ENCODE measurements at regions not wholly inside any gene's neighbourhood (a gene's known extent, or its start where the extent isn't known, plus 50 kb on each side); places are given as distances from the start of the nearest gene placed in this dataset.

DNA sequence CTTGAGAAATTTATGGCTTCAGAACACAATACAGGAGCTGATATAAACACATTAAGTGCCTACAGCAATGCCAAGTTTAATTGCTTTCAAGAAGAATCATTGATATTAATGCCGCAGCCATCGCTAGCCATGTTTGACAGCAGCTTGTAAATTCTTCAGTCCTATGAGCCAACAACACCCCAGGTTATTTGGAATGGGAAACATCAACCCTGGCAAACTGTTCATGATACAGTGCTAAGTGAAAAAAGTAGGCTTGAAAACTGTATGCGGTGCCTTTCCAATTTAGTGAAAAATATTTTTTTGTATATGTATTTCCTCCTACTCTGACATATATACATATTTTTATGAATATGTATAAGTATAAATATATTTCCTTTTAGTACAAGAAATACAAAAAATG lies 142.6 kb downstream of the CSNK2A3 start:
- WGBS, 5 donors, result 61 to 93% (median 79%) methylated on average over 3 of the region's 3 CpGs
- no peak for DNase-seq
- Histone ChIP-seq H3K27ac (no peak overlapping the region), H3K36me3 (no peaks in the 10 kb centered on the region), H3K9me3 (no peaks in the 10 kb centered on the region), H3K4me3 (no peak overlapping the region), H3K4me1 (peaks cover 0 to 15% (median 2%) of the 10 kb centered on the region in 4 donors), H3K27me3 (no peaks in the 10 kb centered on the region)
- TF ChIP-seq EP300 (IDR thresholded peaks at IDR 0.05), result no peak
- no peak for TF ChIP-seq POLR2AphosphoS5 (IDR thresholded peaks at IDR 0.05)
- no peak for TF ChIP-seq POLR2A (IDR thresholded peaks at IDR 0.05)
- TF ChIP-seq, protein P1, sequence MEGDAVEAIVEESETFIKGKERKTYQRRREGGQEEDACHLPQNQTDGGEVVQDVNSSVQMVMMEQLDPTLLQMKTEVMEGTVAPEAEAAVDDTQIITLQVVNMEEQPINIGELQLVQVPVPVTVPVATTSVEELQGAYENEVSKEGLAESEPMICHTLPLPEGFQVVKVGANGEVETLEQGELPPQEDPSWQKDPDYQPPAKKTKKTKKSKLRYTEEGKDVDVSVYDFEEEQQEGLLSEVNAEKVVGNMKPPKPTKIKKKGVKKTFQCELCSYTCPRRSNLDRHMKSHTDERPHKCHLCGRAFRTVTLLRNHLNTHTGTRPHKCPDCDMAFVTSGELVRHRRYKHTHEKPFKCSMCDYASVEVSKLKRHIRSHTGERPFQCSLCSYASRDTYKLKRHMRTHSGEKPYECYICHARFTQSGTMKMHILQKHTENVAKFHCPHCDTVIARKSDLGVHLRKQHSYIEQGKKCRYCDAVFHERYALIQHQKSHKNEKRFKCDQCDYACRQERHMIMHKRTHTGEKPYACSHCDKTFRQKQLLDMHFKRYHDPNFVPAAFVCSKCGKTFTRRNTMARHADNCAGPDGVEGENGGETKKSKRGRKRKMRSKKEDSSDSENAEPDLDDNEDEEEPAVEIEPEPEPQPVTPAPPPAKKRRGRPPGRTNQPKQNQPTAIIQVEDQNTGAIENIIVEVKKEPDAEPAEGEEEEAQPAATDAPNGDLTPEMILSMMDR (IDR thresholded peaks at IDR 0.05), result no peak
- intact Hi-C loops (cut with DNase I; ENCODE audit: low total_unique reads), result no loop called here

DNA sequence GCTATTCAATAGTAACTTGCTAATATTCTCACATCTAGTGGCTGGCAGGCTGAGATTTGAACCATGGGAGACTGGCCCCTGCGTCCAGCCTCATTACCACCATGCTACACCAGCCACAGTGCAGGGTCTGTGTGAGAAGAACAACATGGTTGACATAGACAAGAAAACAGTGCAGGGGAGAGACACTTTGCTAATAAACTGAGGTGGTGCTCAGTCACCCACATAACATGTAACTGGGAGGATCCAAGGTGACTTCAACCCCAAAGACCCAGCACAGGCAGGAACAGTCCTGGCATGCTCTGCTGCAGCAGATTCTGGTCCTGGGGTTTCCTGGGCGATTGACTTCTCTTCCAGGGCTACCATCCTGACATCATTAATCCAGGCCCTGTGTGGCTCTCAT lies 143.1 kb downstream of the CSNK2A3 start:
- intact Hi-C loops (cut with DNase I; ENCODE audit: low total_unique reads), result no loop called here
- Histone ChIP-seq H3K9me3 (no peaks in the 10 kb centered on the region), H3K36me3 (no peaks in the 10 kb centered on the region), H3K27me3 (no peaks in the 10 kb centered on the region), H3K4me1 (peaks cover 0 to 15% (median 2%) of the 10 kb centered on the region in 4 donors), H3K4me3 (no peak overlapping the region), H3K27ac (no peak overlapping the region)
- no peak for DNase-seq
- TF ChIP-seq POLR2AphosphoS5 (IDR thresholded peaks at IDR 0.05) (no peak), EP300 (IDR thresholded peaks at IDR 0.05) (no peak), POLR2A (IDR thresholded peaks at IDR 0.05) (no peak)
- TF ChIP-seq, protein P1 (IDR thresholded peaks at IDR 0.05), result no peak
- WGBS, 5 donors, result 78 to 89% (median 82%) methylated on average over 2 of the region's 2 CpGs

DNA sequence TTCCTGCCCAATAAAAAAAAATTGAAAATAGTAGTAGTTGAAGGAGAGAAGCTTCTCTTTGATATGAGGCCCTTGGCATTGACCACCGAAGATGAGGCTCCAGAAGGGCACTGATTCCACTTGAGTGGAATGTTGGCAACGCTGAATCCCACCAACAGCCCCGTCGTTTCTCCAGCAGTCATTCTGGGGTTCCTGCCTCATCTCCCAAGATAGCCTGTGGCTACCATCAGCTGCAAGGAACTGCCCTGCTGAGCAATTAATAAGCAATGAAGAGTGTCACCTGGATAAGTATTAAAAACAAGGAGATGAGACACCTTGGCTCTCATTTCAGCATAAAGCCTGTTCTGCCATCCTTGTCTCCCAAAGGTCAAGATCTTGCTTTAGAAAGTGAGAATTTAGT lies 144.1 kb downstream of the CSNK2A3 start:
- WGBS, 5 donors, result 83 to 94% (median 91%) methylated on average over 4 of the region's 4 CpGs
- intact Hi-C loops (cut with DNase I; ENCODE audit: low total_unique reads), result no loop called here
- no peak for TF ChIP-seq EP300 (IDR thresholded peaks at IDR 0.05)
- TF ChIP-seq, protein P1 (IDR thresholded peaks at IDR 0.05), result no peak
- no peak for TF ChIP-seq POLR2A (IDR thresholded peaks at IDR 0.05)
- no peak for TF ChIP-seq POLR2AphosphoS5 (IDR thresholded peaks at IDR 0.05)
- no peak for DNase-seq
- Histone ChIP-seq H3K4me3 (no peak overlapping the region), H3K4me1 (peaks cover 0 to 15% (median 2%) of the 10 kb centered on the region in 4 donors), H3K27me3 (no peaks in the 10 kb centered on the region), H3K36me3 (no peaks in the 10 kb centered on the region), H3K27ac (no peak overlapping the region), H3K9me3 (no peaks in the 10 kb centered on the region)

DNA sequence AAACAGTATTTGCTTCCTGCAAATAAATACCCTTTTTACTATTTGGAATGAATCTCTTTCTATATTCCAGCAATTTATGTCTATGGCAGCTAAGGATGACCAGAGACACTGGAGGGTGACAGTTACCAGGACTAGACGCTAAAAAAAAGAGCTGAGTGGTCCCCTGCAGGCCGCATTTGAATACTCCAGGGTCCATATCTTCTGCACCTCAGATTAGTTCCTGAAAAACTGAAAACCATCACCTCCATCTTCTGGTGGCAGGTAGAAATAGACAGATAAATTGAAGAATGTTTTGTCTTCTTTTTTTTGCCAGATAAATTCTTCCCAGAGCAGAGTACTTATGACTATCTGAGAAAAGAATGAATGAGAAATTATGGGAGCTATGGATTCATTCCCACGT lies 145.6 kb downstream of the CSNK2A3 start:
- Histone ChIP-seq H3K9me3 (peaks cover 4 to 12% (median 9%) of the 10 kb centered on the region in 4 donors), H3K4me3 (no peak overlapping the region), H3K27ac (no peak overlapping the region), H3K36me3 (no peaks in the 10 kb centered on the region), H3K27me3 (no peaks in the 10 kb centered on the region), H3K4me1 (peaks cover 0 to 15% (median 2%) of the 10 kb centered on the region in 4 donors)
- intact Hi-C loops (cut with DNase I; ENCODE audit: low total_unique reads), result no loop called here
- TF ChIP-seq, protein P1 (IDR thresholded peaks at IDR 0.05), result no peak
- no peak for TF ChIP-seq POLR2A (IDR thresholded peaks at IDR 0.05)
- no peak for TF ChIP-seq POLR2AphosphoS5 (IDR thresholded peaks at IDR 0.05)
- no peak for TF ChIP-seq EP300 (IDR thresholded peaks at IDR 0.05)
- 67 to 76% (median 73%) methylated on average over 3 of the region's 3 CpGs for WGBS, 5 donors
- no peak for DNase-seq

Data from stomach (tissue), 8 donors.